Tibial nerve (tissue), 4 donors: ENCODE measurements at regions not wholly inside any gene's neighbourhood (a gene's known extent, or its start where the extent isn't known, plus 50 kb on each side); places are given as distances from the start of the nearest gene placed in this dataset.

Source experiments
- DNase-seq, 2 donors: peaks; one replicate each; pipeline ENCODE4 v3.0.0-alpha.2; 2019; ENCODE audit warnings: low spot score in 2 of 2
- H3K27ac ChIP-seq, 4 donors: fragments of 200-600 bp; sonication (generic) in 3 of 4; one replicate each; pipeline ENCODE4 v1.5.1; 2017 to 2019; ENCODE audit warnings: mild to moderate bottlenecking in 1 of 4
- H3K27me3 ChIP-seq, 2 donors: fragments of 200-600 bp; sonication (generic) in 1 of 2; one replicate each; pipeline versions ENCODE4 v1.5.1 to v1.6.0; 2017 to 2019
- H3K36me3 ChIP-seq, 3 donors: fragments of 200-600 bp; sonication (generic); one replicate each; pipeline ENCODE4 v1.5.1; 2018 to 2019
- H3K4me1 ChIP-seq, 4 donors: fragments of 200-600 bp; sonication (generic) in 3 of 4; one replicate each; pipeline ENCODE4 v1.5.1; 2017 to 2019
- H3K4me3 ChIP-seq, 4 donors: fragments of 200-600 bp; sonication (generic) in 3 of 4; one replicate each; pipeline ENCODE4 v1.5.1; 2017 to 2019; ENCODE audit warnings: mild to moderate bottlenecking in 1 of 4, moderate library complexity in 1 of 4
- H3K9me3 ChIP-seq, 4 donors: fragments of 200-600 bp; sonication (generic) in 3 of 4; one replicate each; pipeline ENCODE4 v1.5.1; 2017 to 2019
- CTCF ChIP-seq, 5 experiments: fragments of 200-600 bp in 3 of 5; fragments of 450-650 bp in 2 of 5; sonication (generic) in 3 of 5; IDR thresholded peaks; one replicate each; pipeline ENCODE4 v1.5.1; 2016 to 2019; ENCODE audit warnings: antibody characterized with exemption in 5 of 5, mild to moderate bottlenecking in 3 of 5, moderate library complexity in 2 of 5
- EP300 ChIP-seq, 2 donors: sonication (generic); formaldehyde crosslinking; IDR thresholded peaks; one replicate each; pipeline ENCODE4 v1.6.1; 2017; ENCODE audit warnings: antibody characterized with exemption in 2 of 2, mild to moderate bottlenecking in 1 of 2
- POLR2A ChIP-seq, 2 donors: fragments of 450-650 bp; IDR thresholded peaks; one replicate each; pipeline ENCODE4 v1.6.1; 2017; ENCODE audit warnings: antibody characterized with exemption in 2 of 2, mild to moderate bottlenecking in 2 of 2, moderate library complexity in 2 of 2
- WGBS, 2 donors: methylation state at CpG; one replicate each; pipeline ENCODE4 v1.1.5; 2018; 5-methylcytosine and 5-hydroxymethylcytosine counted together

GRCh38 chr2:81545626-81546025, 1241.1 kb upstream of the LRRTM1 start:
- no peaks in the 10 kb centered on the region for H3K27me3 ChIP-seq
- TF ChIP-seq POLR2A (IDR thresholded peaks at IDR 0.05) (no peak), CTCF (IDR thresholded peaks at IDR 0.05) (no peak), EP300 (IDR thresholded peaks at IDR 0.05) (no peak)
- H3K4me3 ChIP-seq, result no peak overlapping the region
- WGBS, 2 donors, result 38 to 60% methylated on average over 2 of the region's 2 CpGs
- no peak for DNase-seq
- no peaks in the 10 kb centered on the region for H3K4me1 ChIP-seq
- no peaks in the 10 kb centered on the region for H3K36me3 ChIP-seq
- H3K9me3 ChIP-seq, result no peaks in the 10 kb centered on the region
- no peak overlapping the region for H3K27ac ChIP-seq

- DNase-seq, result no peak
- H3K27ac ChIP-seq, result no peak overlapping the region
- H3K9me3 ChIP-seq, result no peaks in the 10 kb centered on the region
- TF ChIP-seq POLR2A (IDR thresholded peaks at IDR 0.05) (no peak), EP300 (IDR thresholded peaks at IDR 0.05) (no peak)
- no peaks in the 10 kb centered on the region for H3K4me1 ChIP-seq
- no peak overlapping the region for H3K4me3 ChIP-seq
- H3K27me3 ChIP-seq, result no peaks in the 10 kb centered on the region
- WGBS, 2 donors, result 90 to 95% methylated on average over 1 of the region's 1 CpG
- no peaks in the 10 kb centered on the region for H3K36me3 ChIP-seq
Measured at GRCh38 chr2:81542119-81542518, 1237.6 kb upstream of the LRRTM1 start.

GRCh38 chr2:81529944-81530343, 1225.4 kb upstream of the LRRTM1 start:
- H3K4me3 ChIP-seq, result no peak overlapping the region
- no peaks in the 10 kb centered on the region for H3K27me3 ChIP-seq
- TF ChIP-seq CTCF (IDR thresholded peaks at IDR 0.05) (no peak), POLR2A (IDR thresholded peaks at IDR 0.05) (no peak), EP300 (IDR thresholded peaks at IDR 0.05) (no peak)
- H3K4me1 ChIP-seq, result no peaks in the 10 kb centered on the region
- DNase-seq, result no peak
- no peak overlapping the region for H3K27ac ChIP-seq
- no peaks in the 10 kb centered on the region for H3K9me3 ChIP-seq
- H3K36me3 ChIP-seq, result no peaks in the 10 kb centered on the region
- WGBS, 2 donors, result 51 to 54% methylated on average over 6 of the region's 6 CpGs

- 93 to 96% methylated on average over 3 of the region's 3 CpGs for WGBS, 2 donors
- H3K27me3 ChIP-seq, result no peaks in the 10 kb centered on the region
- H3K27ac ChIP-seq, result no peak overlapping the region
- H3K4me3 ChIP-seq, result no peak overlapping the region
- H3K4me1 ChIP-seq, result no peaks in the 10 kb centered on the region
- DNase-seq, result no peak
- no peaks in the 10 kb centered on the region for H3K9me3 ChIP-seq
- H3K36me3 ChIP-seq, result no peaks in the 10 kb centered on the region
- TF ChIP-seq POLR2A (IDR thresholded peaks at IDR 0.05), result no peak
- TF ChIP-seq EP300 (IDR thresholded peaks at IDR 0.05), result no peak
- no peak for TF ChIP-seq CTCF (IDR thresholded peaks at IDR 0.05)
Measured at GRCh38 chr2:81528852-81529480, 1224.4 kb upstream of the LRRTM1 start.

- Histone ChIP-seq H3K9me3 (no peaks in the 10 kb centered on the region), H3K4me3 (no peak overlapping the region), H3K36me3 (no peaks in the 10 kb centered on the region), H3K4me1 (no peaks in the 10 kb centered on the region), H3K27ac (no peak overlapping the region), H3K27me3 (no peaks in the 10 kb centered on the region)
- TF ChIP-seq CTCF (IDR thresholded peaks at IDR 0.05) (no peak), POLR2A (IDR thresholded peaks at IDR 0.05) (no peak), EP300 (IDR thresholded peaks at IDR 0.05) (no peak)
- WGBS, 2 donors, result 91 to 92% methylated on average over 2 of the region's 2 CpGs
- DNase-seq, result no peak
Measured at GRCh38 chr2:81523344-81523743, 1218.8 kb upstream of the LRRTM1 start.

- no peak overlapping the region for H3K27ac ChIP-seq
- 76 to 86% methylated on average over 2 of the region's 2 CpGs for WGBS, 2 donors
- H3K4me3 ChIP-seq, result no peak overlapping the region
- TF ChIP-seq CTCF (IDR thresholded peaks at IDR 0.05) (no peak), EP300 (IDR thresholded peaks at IDR 0.05) (no peak), POLR2A (IDR thresholded peaks at IDR 0.05) (no peak)
- H3K36me3 ChIP-seq, result no peaks in the 10 kb centered on the region
- H3K9me3 ChIP-seq, result no peaks in the 10 kb centered on the region
- no peaks in the 10 kb centered on the region for H3K4me1 ChIP-seq
- no peaks in the 10 kb centered on the region for H3K27me3 ChIP-seq
- DNase-seq, result no peak
Measured at GRCh38 chr2:81513328-81513727, 1208.8 kb upstream of the LRRTM1 start.
